ENCODE measurements at regions not wholly inside any gene's neighbourhood (a gene's known extent, or its start where the extent isn't known, plus 50 kb on each side); places are given as distances from the start of the nearest gene placed in this dataset.
"Not testable (repeated sequence)": the region's sequence is repeated elsewhere in the genome, so short reads cannot be mapped to it uniquely, and the experiment has no call there.

GRCh38 chr9:24932785-24933184 is 387.1 kb upstream of the IZUMO3 start:
- Histone ChIP-seq H3K9me3 (ENCODE audit: control insufficient read depth in 3 of 3, low read length in 3 of 3) (no peaks in the 10 kb centered on the region), H3K27ac (ENCODE audit: low read depth, low read length) (no peak overlapping the region), H3K27me3 (ENCODE audit: control insufficient read depth in 3 of 3, insufficient read depth in 3 of 3, low read length in 3 of 3) (no peaks in the 10 kb centered on the region), H3K9ac (ENCODE audit: low read depth in 1 of 3, low read length in 3 of 3) (no peak overlapping the region), H3K4me3 (ENCODE audit: low read length in 3 of 3) (no peak overlapping the region), H3K4me1 (ENCODE audit: control insufficient read depth in 3 of 3, insufficient read depth in 3 of 3, low read length in 3 of 3) (no peaks in the 10 kb centered on the region), H3K36me3 (ENCODE audit: control insufficient read depth in 3 of 3, insufficient read depth in 3 of 3, low read length in 3 of 3) (no peaks in the 10 kb centered on the region)

DNA sequence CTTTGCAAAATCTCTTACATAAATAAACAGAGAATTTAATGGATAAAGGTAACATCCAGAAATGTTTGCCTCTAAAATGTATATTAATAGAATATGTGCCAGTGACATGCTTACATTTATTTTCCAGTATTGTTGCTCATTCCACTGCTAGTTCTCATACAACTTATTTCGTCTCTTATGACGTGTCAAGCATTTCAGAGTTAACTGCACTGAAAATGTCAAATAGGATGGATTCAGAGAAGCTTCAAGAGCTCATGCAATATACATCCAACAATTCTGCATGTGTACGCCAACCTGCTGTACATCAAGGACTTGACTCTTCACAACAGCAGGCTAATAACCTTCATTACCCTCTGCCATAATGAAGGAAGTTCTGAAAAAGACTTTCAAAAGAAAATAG is 386.2 kb upstream of the IZUMO3 start:
- no peaks in the 10 kb centered on the region for H3K9me3 ChIP-seq (ENCODE audit: control insufficient read depth in 3 of 3, low read length in 3 of 3)
- no peak overlapping the region for H3K4me3 ChIP-seq (ENCODE audit: low read length in 3 of 3)
- no peak overlapping the region for H3K27ac ChIP-seq (ENCODE audit: low read depth, low read length)
- H3K9ac ChIP-seq (ENCODE audit: low read depth in 1 of 3, low read length in 3 of 3) = no peak overlapping the region
- no peaks in the 10 kb centered on the region for H3K4me1 ChIP-seq (ENCODE audit: control insufficient read depth in 3 of 3, insufficient read depth in 3 of 3, low read length in 3 of 3)
- H3K36me3 ChIP-seq (ENCODE audit: control insufficient read depth in 3 of 3, insufficient read depth in 3 of 3, low read length in 3 of 3) = no peaks in the 10 kb centered on the region
- no peaks in the 10 kb centered on the region for H3K27me3 ChIP-seq (ENCODE audit: control insufficient read depth in 3 of 3, insufficient read depth in 3 of 3, low read length in 3 of 3)

GRCh38 chr9:24912767-24913166 is 367.1 kb upstream of the IZUMO3 start:
- no peaks in the 10 kb centered on the region for H3K36me3 ChIP-seq (ENCODE audit: control insufficient read depth in 3 of 3, insufficient read depth in 3 of 3, low read length in 3 of 3)
- no peak overlapping the region for H3K27ac ChIP-seq (ENCODE audit: low read depth, low read length)
- no peaks in the 10 kb centered on the region for H3K9me3 ChIP-seq (ENCODE audit: control insufficient read depth in 3 of 3, low read length in 3 of 3)
- no peak overlapping the region for H3K4me3 ChIP-seq (ENCODE audit: low read length in 3 of 3)
- no peaks in the 10 kb centered on the region for H3K4me1 ChIP-seq (ENCODE audit: control insufficient read depth in 3 of 3, insufficient read depth in 3 of 3, low read length in 3 of 3)
- H3K27me3 ChIP-seq (ENCODE audit: control insufficient read depth in 3 of 3, insufficient read depth in 3 of 3, low read length in 3 of 3) = no peaks in the 10 kb centered on the region
- H3K9ac ChIP-seq (ENCODE audit: low read depth in 1 of 3, low read length in 3 of 3) = no peak overlapping the region

GRCh38 chr9:24901319-24901718 is 355.6 kb upstream of the IZUMO3 start:
- no peaks in the 10 kb centered on the region for H3K4me1 ChIP-seq (ENCODE audit: control insufficient read depth in 3 of 3, insufficient read depth in 3 of 3, low read length in 3 of 3)
- no peak overlapping the region for H3K27ac ChIP-seq (ENCODE audit: low read depth, low read length)
- no peaks in the 10 kb centered on the region for H3K9me3 ChIP-seq (ENCODE audit: control insufficient read depth in 3 of 3, low read length in 3 of 3)
- no peaks in the 10 kb centered on the region for H3K36me3 ChIP-seq (ENCODE audit: control insufficient read depth in 3 of 3, insufficient read depth in 3 of 3, low read length in 3 of 3)
- H3K4me3 ChIP-seq (ENCODE audit: low read length in 3 of 3) = no peak overlapping the region
- no peak overlapping the region for H3K9ac ChIP-seq (ENCODE audit: low read depth in 1 of 3, low read length in 3 of 3)
- no peaks in the 10 kb centered on the region for H3K27me3 ChIP-seq (ENCODE audit: control insufficient read depth in 3 of 3, insufficient read depth in 3 of 3, low read length in 3 of 3)

GRCh38 chr9:24900179-24900578 is 354.5 kb upstream of the IZUMO3 start:
- no peak overlapping the region for H3K27ac ChIP-seq (ENCODE audit: low read depth, low read length)
- no peaks in the 10 kb centered on the region for H3K36me3 ChIP-seq (ENCODE audit: control insufficient read depth in 3 of 3, insufficient read depth in 3 of 3, low read length in 3 of 3)
- H3K9ac ChIP-seq (ENCODE audit: low read depth in 1 of 3, low read length in 3 of 3) = no peak overlapping the region
- no peak overlapping the region for H3K4me3 ChIP-seq (ENCODE audit: low read length in 3 of 3)
- no peaks in the 10 kb centered on the region for H3K4me1 ChIP-seq (ENCODE audit: control insufficient read depth in 3 of 3, insufficient read depth in 3 of 3, low read length in 3 of 3)
- H3K9me3 ChIP-seq (ENCODE audit: control insufficient read depth in 3 of 3, low read length in 3 of 3) = no peaks in the 10 kb centered on the region
- no peaks in the 10 kb centered on the region for H3K27me3 ChIP-seq (ENCODE audit: control insufficient read depth in 3 of 3, insufficient read depth in 3 of 3, low read length in 3 of 3)

- H3K36me3 ChIP-seq (ENCODE audit: control insufficient read depth in 3 of 3, insufficient read depth in 3 of 3, low read length in 3 of 3) = no peaks in the 10 kb centered on the region
- H3K4me3 ChIP-seq (ENCODE audit: low read length in 3 of 3) = no peak overlapping the region
- no peak overlapping the region for H3K9ac ChIP-seq (ENCODE audit: low read depth in 1 of 3, low read length in 3 of 3)
- no peaks in the 10 kb centered on the region for H3K9me3 ChIP-seq (ENCODE audit: control insufficient read depth in 3 of 3, low read length in 3 of 3)
- no peaks in the 10 kb centered on the region for H3K27me3 ChIP-seq (ENCODE audit: control insufficient read depth in 3 of 3, insufficient read depth in 3 of 3, low read length in 3 of 3)
- H3K4me1 ChIP-seq (ENCODE audit: control insufficient read depth in 3 of 3, insufficient read depth in 3 of 3, low read length in 3 of 3) = no peaks in the 10 kb centered on the region
- H3K27ac ChIP-seq (ENCODE audit: low read depth, low read length) = no peak overlapping the region
Measured at GRCh38 chr9:24899463-24899862, 353.8 kb upstream of the IZUMO3 start.

- H3K36me3 ChIP-seq (ENCODE audit: control insufficient read depth in 3 of 3, insufficient read depth in 3 of 3, low read length in 3 of 3) = no peaks in the 10 kb centered on the region
- H3K9ac ChIP-seq (ENCODE audit: low read depth in 1 of 3, low read length in 3 of 3) = no peak overlapping the region
- no peaks in the 10 kb centered on the region for H3K27me3 ChIP-seq (ENCODE audit: control insufficient read depth in 3 of 3, insufficient read depth in 3 of 3, low read length in 3 of 3)
- no peak overlapping the region for H3K27ac ChIP-seq (ENCODE audit: low read depth, low read length)
- H3K4me3 ChIP-seq (ENCODE audit: low read length in 3 of 3) = no peak overlapping the region
- H3K4me1 ChIP-seq (ENCODE audit: control insufficient read depth in 3 of 3, insufficient read depth in 3 of 3, low read length in 3 of 3) = no peaks in the 10 kb centered on the region
- H3K9me3 ChIP-seq (ENCODE audit: control insufficient read depth in 3 of 3, low read length in 3 of 3) = no peaks in the 10 kb centered on the region
Measured at GRCh38 chr9:24897826-24898225, 352.1 kb upstream of the IZUMO3 start.

DNA sequence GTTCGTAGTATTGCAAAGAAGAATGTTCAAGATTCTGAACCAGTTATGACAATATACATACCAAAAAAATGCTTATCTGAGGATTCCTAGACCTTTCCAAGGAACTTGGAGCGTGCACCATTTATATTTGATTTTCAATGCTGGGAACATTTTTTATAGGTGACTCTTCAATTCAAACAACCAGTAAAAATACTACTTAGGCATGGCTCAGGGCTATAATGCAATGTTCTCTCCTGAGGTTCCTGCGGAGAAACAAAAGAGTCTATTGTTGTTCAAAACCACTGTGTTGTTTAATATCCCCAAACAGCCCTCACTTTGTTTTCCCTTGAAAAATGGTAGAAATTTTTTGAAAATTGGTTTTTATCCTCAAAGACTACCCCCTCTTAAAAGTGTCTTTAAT is 335.7 kb upstream of the IZUMO3 start:
- no peak overlapping the region for H3K4me3 ChIP-seq (ENCODE audit: low read length in 3 of 3)
- no peak overlapping the region for H3K9ac ChIP-seq (ENCODE audit: low read depth in 1 of 3, low read length in 3 of 3)
- no peak overlapping the region for H3K27ac ChIP-seq (ENCODE audit: low read depth, low read length)
- no peaks in the 10 kb centered on the region for H3K36me3 ChIP-seq (ENCODE audit: control insufficient read depth in 3 of 3, insufficient read depth in 3 of 3, low read length in 3 of 3)
- no peaks in the 10 kb centered on the region for H3K9me3 ChIP-seq (ENCODE audit: control insufficient read depth in 3 of 3, low read length in 3 of 3)
- no peaks in the 10 kb centered on the region for H3K27me3 ChIP-seq (ENCODE audit: control insufficient read depth in 3 of 3, insufficient read depth in 3 of 3, low read length in 3 of 3)
- H3K4me1 ChIP-seq (ENCODE audit: control insufficient read depth in 3 of 3, insufficient read depth in 3 of 3, low read length in 3 of 3) = no peaks in the 10 kb centered on the region

- H3K4me3 ChIP-seq (ENCODE audit: low read length in 3 of 3) = no peak overlapping the region
Measured at GRCh38 chr9:24879591-24879990, 333.9 kb upstream of the IZUMO3 start.

DNA sequence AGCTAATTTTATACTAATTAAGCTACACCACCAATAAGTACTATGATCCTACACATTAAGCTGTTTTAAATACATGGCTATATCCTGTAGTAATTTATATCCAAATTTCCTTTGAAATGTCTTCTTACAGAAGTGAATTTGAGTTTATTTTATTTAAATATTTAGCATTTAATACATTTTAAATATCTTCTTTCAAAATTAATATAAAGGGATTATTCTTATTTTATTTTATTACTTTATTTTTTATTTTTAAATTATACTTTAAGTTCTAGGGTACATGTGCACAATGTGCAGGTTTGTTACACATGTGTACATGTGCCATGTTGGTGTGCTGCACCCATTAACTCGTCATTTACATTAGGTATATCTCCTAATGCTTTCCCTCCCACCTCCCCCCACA is 310.9 kb upstream of the IZUMO3 start:
- H3K36me3 ChIP-seq (ENCODE audit: control insufficient read depth in 3 of 3, insufficient read depth in 3 of 3, low read length in 3 of 3); H3K27ac ChIP-seq (ENCODE audit: low read depth, low read length); H3K4me1 ChIP-seq (ENCODE audit: control insufficient read depth in 3 of 3, insufficient read depth in 3 of 3, low read length in 3 of 3); H3K9ac ChIP-seq (ENCODE audit: low read depth in 1 of 3, low read length in 3 of 3); H3K9me3 ChIP-seq (ENCODE audit: control insufficient read depth in 3 of 3, low read length in 3 of 3); H3K27me3 ChIP-seq (ENCODE audit: control insufficient read depth in 3 of 3, insufficient read depth in 3 of 3, low read length in 3 of 3); H3K4me3 ChIP-seq (ENCODE audit: low read length in 3 of 3): not testable (repeated sequence)

More at GRCh38 chr9:24879591-24879990, 333.9 kb upstream of the IZUMO3 start:
- H3K4me1 ChIP-seq (ENCODE audit: control insufficient read depth in 3 of 3, insufficient read depth in 3 of 3, low read length in 3 of 3) = no peaks in the 10 kb centered on the region
- no peak overlapping the region for H3K9ac ChIP-seq (ENCODE audit: low read depth in 1 of 3, low read length in 3 of 3)
- H3K27ac ChIP-seq (ENCODE audit: low read depth, low read length) = no peak overlapping the region
- no peaks in the 10 kb centered on the region for H3K36me3 ChIP-seq (ENCODE audit: control insufficient read depth in 3 of 3, insufficient read depth in 3 of 3, low read length in 3 of 3)
- H3K27me3 ChIP-seq (ENCODE audit: control insufficient read depth in 3 of 3, insufficient read depth in 3 of 3, low read length in 3 of 3) = no peaks in the 10 kb centered on the region
- H3K9me3 ChIP-seq (ENCODE audit: control insufficient read depth in 3 of 3, low read length in 3 of 3) = no peaks in the 10 kb centered on the region
